B cell (primary cell): ENCODE measurements at regions not wholly inside any gene's neighbourhood (a gene's known extent, or its start where the extent isn't known, plus 50 kb on each side); places are given as distances from the start of the nearest gene placed in this dataset.

ENCODE experiments used
- ATAC-seq: fragments of 200-7000 bp; cut with Tn5 transposase; one replicate; pipeline ENCODE4 v1.10.0; 2021; ENCODE audit warnings: low read depth, mild to moderate bottlenecking, moderate number of reproducible peaks, moderate library complexity
- CTCF ChIA-PET: fragments of 350-600 bp; sonication (Branson Sonifier 250); formaldehyde crosslinking; loops from one replicate; lab custom pipeline; 2021; ENCODE audit warnings: antibody characterized with exemption, inconsistent platforms; lab: Charles Lee
- POLR2A ChIA-PET: fragments of 350-600 bp; sonication (Branson Sonifier 250); formaldehyde crosslinking; loops from one replicate; lab custom pipeline; 2021; ENCODE audit warnings: antibody characterized with exemption; lab: Charles Lee
- DNase-seq: peaks from one replicate; pipeline ENCODE4 v3.0.0; 2013
- H2AFZ ChIP-seq: 2 replicates; pipeline ENCODE4 v1.6.1; 2012; ENCODE audit warnings: mild to moderate bottlenecking, low read depth, low read length; ENCODE audit not compliant: insufficient read depth, poor library complexity, severe bottlenecking
- H3K27ac ChIP-seq, 2 donors: 1 replicate in 1 of 2; 2 replicates in 1 of 2; pipeline ENCODE4 v1.5.1; 2012 to 2013; ENCODE audit warnings: low read length in 2 of 2, mild to moderate bottlenecking in 2 of 2, moderate library complexity in 1 of 2
- H3K27me3 ChIP-seq, 4 experiments: fragments of 200-600 bp in 1 of 4; sonication (generic) in 1 of 4; replicated peaks in 1 of 4; 1 replicate in 2 of 4; 2 replicates in 2 of 4; pipeline versions ENCODE4 v1.6.1 to v1.7.0; 2013 to 2016; ENCODE audit warnings: low read length in 3 of 4, mild to moderate bottlenecking in 2 of 4, mixed read lengths in 1 of 4, moderate library complexity in 1 of 4; ENCODE audit not compliant: insufficient read depth in 4 of 4, control insufficient read depth in 3 of 4; ENCODE audit errors: control extremely low read depth in 1 of 4
- H3K36me3 ChIP-seq, 2 experiments: replicated peaks in 1 of 2; 1 replicate in 1 of 2; 2 replicates in 1 of 2; pipeline versions ENCODE4 v1.6.1 to v1.7.1; 2013; ENCODE audit warnings: low read length in 1 of 2; ENCODE audit not compliant: insufficient read depth in 2 of 2, control insufficient read depth in 1 of 2; ENCODE audit errors: control extremely low read depth in 1 of 2, extremely low read depth in 1 of 2
- H3K4me1 ChIP-seq, 2 donors: fragments of 200-600 bp in 1 of 2; sonication (generic) in 1 of 2; 1 replicate in 1 of 2; 2 replicates in 1 of 2; pipeline versions ENCODE4 v1.5.1 to v1.6.1; 2013 to 2017; ENCODE audit warnings: low read length in 2 of 2; ENCODE audit not compliant: control insufficient read depth in 2 of 2, insufficient read depth in 2 of 2
- H3K4me2 ChIP-seq: replicated peaks from 2 replicates; pipeline ENCODE3; 2012; ENCODE audit warnings: mild to moderate bottlenecking, low read depth, low read length; ENCODE audit not compliant: poor library complexity, severe bottlenecking
- H3K4me3 ChIP-seq, 5 experiments: fragments of 200-600 bp in 1 of 5; sonication (generic) in 1 of 5; 1 replicate in 3 of 5; 2 replicates in 2 of 5; pipeline versions ENCODE4 v1.5.1 to v1.7.0; 2011 to 2016; ENCODE audit warnings: low read length in 4 of 5, mild to moderate bottlenecking in 4 of 5, low read depth in 2 of 5, control low read depth in 1 of 5, moderate library complexity in 1 of 5; ENCODE audit not compliant: insufficient read depth in 1 of 5; ENCODE audit errors: control extremely low read depth in 1 of 5, extremely low read depth in 1 of 5
- H3K79me2 ChIP-seq: fragments of 200-600 bp; sonication (generic); one replicate; pipeline ENCODE4 v1.6.0; 2016; ENCODE audit warnings: low read length; ENCODE audit not compliant: control insufficient read depth, insufficient read depth
- H3K9ac ChIP-seq: fragments of 200-600 bp; sonication (generic); 2 replicates; pipeline ENCODE4 v1.6.1; 2017; ENCODE audit warnings: mild to moderate bottlenecking, low read length, moderate library complexity
- H3K9me3 ChIP-seq, 3 donors: one replicate each; pipeline versions ENCODE4 v1.6.1 to v1.7.1; 2013; ENCODE audit warnings: low read length in 2 of 3; ENCODE audit not compliant: control insufficient read depth in 2 of 3, insufficient read depth in 1 of 3; ENCODE audit errors: control extremely low read depth in 1 of 3
- H4K20me1 ChIP-seq: 2 replicates; pipeline ENCODE4 v1.6.0; 2012; ENCODE audit warnings: mild to moderate bottlenecking, low read length; ENCODE audit not compliant: insufficient read depth, control insufficient read depth, poor library complexity, severe bottlenecking
- H3K27ac Mint-ChIP-seq: one replicate; pipeline ENCODE4 v1.8.0; 2021; ENCODE audit warnings: mixed read lengths
- H3K27me3 Mint-ChIP-seq: one replicate; pipeline ENCODE4 v1.8.0; 2021; ENCODE audit warnings: mixed read lengths
- H3K4me1 Mint-ChIP-seq: one replicate; pipeline ENCODE4 v1.8.0; 2021; ENCODE audit warnings: mixed read lengths
- H3K4me3 Mint-ChIP-seq: one replicate; pipeline ENCODE4 v1.8.0; 2021; ENCODE audit warnings: mixed read lengths
- H3K9me3 Mint-ChIP-seq: one replicate; pipeline ENCODE4 v1.8.0; 2022; ENCODE audit warnings: mixed read lengths; ENCODE audit not compliant: insufficient read depth
- CTCF ChIP-seq: fragments of 200-600 bp; IDR thresholded peaks from one replicate; pipeline ENCODE4 v1.8.0; 2022; ENCODE audit warnings: antibody characterized with exemption, mild to moderate bottlenecking
- EZH2 ChIP-seq: IDR thresholded peaks from 2 replicates; pipeline ENCODE4 v1.6.1; 2012; ENCODE audit warnings: borderline replicate concordance, low read depth, mild to moderate bottlenecking, moderate library complexity, low read length; ENCODE audit not compliant: insufficient read depth, poor library complexity, severe bottlenecking
- WGBS: methylation state at CpG from one replicate; pipeline ENCODE4 v1.1.5; 2013; ENCODE audit warnings: missing lambda C conversion rate; ENCODE audit not compliant: insufficient coverage; 5-methylcytosine and 5-hydroxymethylcytosine counted together
- intact Hi-C: fragments of 100-400 bp; cut with micrococcal nuclease; formaldehyde crosslinking; loops from one replicate; pipeline ENCODE4 v1.10.0; 2022

- no peaks in the 10 kb centered on the region for H3K9me3 ChIP-seq
- H3K9ac ChIP-seq, result no peak overlapping the region
- H2AFZ ChIP-seq, result no peak overlapping the region
- CTCF ChIA-PET, result no interaction called here
- Mint-ChIP-seq H3K4me1 (no peaks in the 10 kb centered on the region), H3K27ac (no peak overlapping the region), H3K4me3 (no peak overlapping the region), H3K9me3 (peaks cover 3% of the 10 kb centered on the region), H3K27me3 (no peaks in the 10 kb centered on the region)
- no peak overlapping the region for H3K27ac ChIP-seq
- POLR2A ChIA-PET, result no interaction called here
- intact Hi-C loops, result no loop called here
- no peak overlapping the region for H3K4me3 ChIP-seq
- no peaks in the 10 kb centered on the region for H3K36me3 ChIP-seq
- TF ChIP-seq CTCF (no peak), EZH2 (no peak)
- no peaks in the 10 kb centered on the region for H3K4me1 ChIP-seq
- no peaks in the 10 kb centered on the region for H3K79me2 ChIP-seq
- no peak overlapping the region for H3K4me2 ChIP-seq
- WGBS, result 19% methylated on average over 2 of the region's 3 CpGs
- no peak for DNase-seq
- H4K20me1 ChIP-seq, result no peaks in the 10 kb centered on the region
- ATAC-seq, result no peak
- no peaks in the 10 kb centered on the region for H3K27me3 ChIP-seq
Observed at GRCh38 chr3:99324636-99325203, 313.7 kb upstream of the COL8A1 start.

GRCh38 chr3:99323940-99324339, 314.5 kb upstream of the COL8A1 start:
- DNase-seq (no peak), ATAC-seq (no peak)
- intact Hi-C loops, result no loop called here
- Histone ChIP-seq H2AFZ (no peak overlapping the region), H3K36me3 (no peaks in the 10 kb centered on the region), H3K27ac (no peak overlapping the region), H3K4me1 (no peaks in the 10 kb centered on the region), H3K9ac (no peak overlapping the region), H3K9me3 (no peaks in the 10 kb centered on the region), H3K4me3 (no peak overlapping the region), H4K20me1 (no peaks in the 10 kb centered on the region), H3K27me3 (no peaks in the 10 kb centered on the region), H3K79me2 (no peaks in the 10 kb centered on the region), H3K4me2 (no peak overlapping the region)
- peaks cover 3% of the 10 kb centered on the region for H3K9me3 Mint-ChIP-seq
- H3K4me3 Mint-ChIP-seq, result no peak overlapping the region
- ChIA-PET CTCF (no interaction called here), POLR2A (no interaction called here)
- no CpG with 5 or more reads among the region's 1 CpG for WGBS
- no peaks in the 10 kb centered on the region for H3K4me1 Mint-ChIP-seq
- no peaks in the 10 kb centered on the region for H3K27me3 Mint-ChIP-seq
- no peak for TF ChIP-seq CTCF
- TF ChIP-seq EZH2, result no peak
- H3K27ac Mint-ChIP-seq, result no peak overlapping the region
